ENCODE measurements at regions not wholly inside any gene's neighbourhood (a gene's known extent, or its start where the extent isn't known, plus 50 kb on each side); places are given as distances from the start of the nearest gene placed in this dataset.

DNA sequence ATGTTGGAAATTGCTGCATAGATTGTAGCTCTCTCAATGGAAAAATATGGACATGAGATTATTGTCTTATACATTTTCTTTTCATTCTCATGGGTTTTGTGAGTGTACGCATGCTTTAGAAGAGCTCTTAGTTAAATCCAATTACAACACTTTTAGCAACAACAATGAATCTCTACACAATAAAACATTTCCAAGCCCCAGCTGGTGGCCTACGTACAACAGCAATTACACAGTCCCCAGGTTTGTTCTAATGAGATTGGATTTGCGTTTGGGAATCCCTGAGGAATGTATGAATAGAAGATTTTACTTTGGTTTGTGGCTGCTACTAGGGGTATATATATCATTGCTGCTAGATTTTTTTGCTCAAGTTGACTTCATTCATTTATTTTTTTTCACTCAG, 98.6 kb downstream of the FHDC1 start:
- TF ChIP-seq POLR2AphosphoS5 (IDR thresholded peaks at IDR 0.05) (no peak), POLR2A (IDR thresholded peaks at IDR 0.05) (no peak)
- TF ChIP-seq, protein P1, sequence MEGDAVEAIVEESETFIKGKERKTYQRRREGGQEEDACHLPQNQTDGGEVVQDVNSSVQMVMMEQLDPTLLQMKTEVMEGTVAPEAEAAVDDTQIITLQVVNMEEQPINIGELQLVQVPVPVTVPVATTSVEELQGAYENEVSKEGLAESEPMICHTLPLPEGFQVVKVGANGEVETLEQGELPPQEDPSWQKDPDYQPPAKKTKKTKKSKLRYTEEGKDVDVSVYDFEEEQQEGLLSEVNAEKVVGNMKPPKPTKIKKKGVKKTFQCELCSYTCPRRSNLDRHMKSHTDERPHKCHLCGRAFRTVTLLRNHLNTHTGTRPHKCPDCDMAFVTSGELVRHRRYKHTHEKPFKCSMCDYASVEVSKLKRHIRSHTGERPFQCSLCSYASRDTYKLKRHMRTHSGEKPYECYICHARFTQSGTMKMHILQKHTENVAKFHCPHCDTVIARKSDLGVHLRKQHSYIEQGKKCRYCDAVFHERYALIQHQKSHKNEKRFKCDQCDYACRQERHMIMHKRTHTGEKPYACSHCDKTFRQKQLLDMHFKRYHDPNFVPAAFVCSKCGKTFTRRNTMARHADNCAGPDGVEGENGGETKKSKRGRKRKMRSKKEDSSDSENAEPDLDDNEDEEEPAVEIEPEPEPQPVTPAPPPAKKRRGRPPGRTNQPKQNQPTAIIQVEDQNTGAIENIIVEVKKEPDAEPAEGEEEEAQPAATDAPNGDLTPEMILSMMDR (IDR thresholded peaks at IDR 0.05) = no peak

All from upper lobe of left lung (tissue), 4 donors.